A673 (cell line): ENCODE measurements at regions not wholly inside any gene's neighbourhood (a gene's known extent, or its start where the extent isn't known, plus 50 kb on each side); places are given as distances from the start of the nearest gene placed in this dataset.

Experiments used
- BruUV-seq: library from RNA; stranded (reverse); fragments of 400-500 nt; replicated peaks from 2 replicates; lab custom pipeline; 2021; lab: Mats Ljungman, UMichigan
- CTCF ChIA-PET: fragments of 300-600 bp; sonication (Branson Sonifier 250); formaldehyde crosslinking; loops from one replicate; lab custom pipeline; 2022; ENCODE audit warnings: antibody characterized with exemption; lab: Charles Lee
- POLR2A ChIA-PET: fragments of 300-600 bp; sonication (Branson Sonifier 250); formaldehyde crosslinking; loops from one replicate; lab custom pipeline; 2022; ENCODE audit warnings: antibody characterized with exemption; ENCODE audit not compliant: low non-redundant PET; lab: Charles Lee
- DNase-seq: peaks from one replicate; pipeline ENCODE4 v3.0.0-alpha.2; 2015; ENCODE audit warnings: low spot score
- H3K27ac ChIP-seq: fragments of 200-600 bp; sonication (generic); 2 replicates; pipeline ENCODE4 v1.5.1; 2016; ENCODE audit warnings: mixed run types, low read depth, mild to moderate bottlenecking, mixed read lengths, antibody characterized with exemption, low read length; ENCODE audit not compliant: poor library complexity, severe bottlenecking
- H3K27me3 ChIP-seq: fragments of 200-600 bp; sonication (generic); replicated peaks from 2 replicates; pipeline ENCODE4 v1.6.1; 2017; ENCODE audit warnings: mixed run types, low read depth, mild to moderate bottlenecking, mixed read lengths, antibody characterized with exemption, low read length; ENCODE audit not compliant: insufficient read depth, poor library complexity
- H3K36me3 ChIP-seq: fragments of 200-600 bp; sonication (generic); 2 replicates; pipeline ENCODE4 v1.6.1; 2016; ENCODE audit warnings: mixed run types, mild to moderate bottlenecking, mixed read lengths, antibody characterized with exemption, low read length; ENCODE audit not compliant: insufficient read depth, poor library complexity, severe bottlenecking
- H3K4me1 ChIP-seq: fragments of 200-600 bp; sonication (generic); 2 replicates; pipeline ENCODE4 v1.6.1; 2017; ENCODE audit warnings: mixed run types, mild to moderate bottlenecking, mixed read lengths, antibody characterized with exemption, low read length; ENCODE audit not compliant: insufficient read depth, poor library complexity, severe bottlenecking
- H3K4me3 ChIP-seq: fragments of 200-600 bp; sonication (generic); 2 replicates; pipeline ENCODE4 v1.5.1; 2016; ENCODE audit warnings: low read depth, mixed run types, mild to moderate bottlenecking, mixed read lengths, low read length; ENCODE audit not compliant: poor library complexity, severe bottlenecking
- H3K9me3 ChIP-seq: fragments of 200-600 bp; sonication (generic); 2 replicates; pipeline ENCODE4 v1.6.1; 2016; ENCODE audit warnings: mixed run types, low read depth, mild to moderate bottlenecking, mixed read lengths, antibody characterized with exemption, low read length; ENCODE audit not compliant: poor library complexity, severe bottlenecking
- EZH2 ChIP-seq: fragments of 200-600 bp; sonication (generic); IDR thresholded peaks from 2 replicates; pipeline ENCODE4 v1.6.1; 2017; ENCODE audit warnings: borderline replicate concordance, low read depth, mild to moderate bottlenecking, mixed read lengths, antibody characterized with exemption, low read length; ENCODE audit not compliant: poor library complexity, severe bottlenecking
- intact Hi-C: fragments of 100-400 bp; cut with micrococcal nuclease; formaldehyde crosslinking; loops from one replicate; pipeline ENCODE4 v1.10.0; 2022; ENCODE audit not compliant: unreplicated experiment
- TF ChIP-seq, protein P1 (sequence below): fragments of 300-800, 200-600 bp; sonication (generic); conservative IDR thresholded peaks from 2 replicates; pipeline ENCODE4 v1.5.1; 2017; ENCODE audit warnings: low read depth, mild to moderate bottlenecking, antibody characterized with exemption, low read length, moderate library complexity, mixed read lengths

DNA sequence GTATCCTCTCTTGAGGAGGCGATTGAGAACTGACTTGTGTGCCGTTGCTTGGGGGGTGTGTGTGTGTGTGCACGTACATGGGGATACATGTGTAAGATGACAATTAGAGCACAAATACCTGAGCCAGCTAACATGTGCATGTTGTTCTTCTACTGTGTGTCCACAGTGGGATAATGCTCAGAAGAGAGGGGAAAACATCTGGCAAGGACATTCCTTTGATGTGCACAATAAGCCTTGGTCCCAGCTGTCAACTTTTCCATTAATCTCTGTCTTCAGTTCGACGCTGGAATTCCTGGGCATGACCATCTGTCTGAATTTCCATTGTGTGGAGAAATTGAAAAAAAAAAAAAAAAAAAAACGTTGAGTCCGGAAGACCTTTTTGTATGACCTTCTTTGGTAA lies 592.0 kb upstream of the GALNTL6 start:
- ChIA-PET POLR2A (no interaction called here), CTCF (no interaction called here)
- Histone ChIP-seq H3K27me3 (no peaks in the 10 kb centered on the region), H3K27ac (no peak overlapping the region), H3K9me3 (no peaks in the 10 kb centered on the region), H3K4me3 (no peak overlapping the region), H3K36me3 (no peaks in the 10 kb centered on the region), H3K4me1 (no peaks in the 10 kb centered on the region)
- intact Hi-C loops = no loop called here
- TF ChIP-seq EZH2 = no peak
- TF ChIP-seq, protein P1, sequence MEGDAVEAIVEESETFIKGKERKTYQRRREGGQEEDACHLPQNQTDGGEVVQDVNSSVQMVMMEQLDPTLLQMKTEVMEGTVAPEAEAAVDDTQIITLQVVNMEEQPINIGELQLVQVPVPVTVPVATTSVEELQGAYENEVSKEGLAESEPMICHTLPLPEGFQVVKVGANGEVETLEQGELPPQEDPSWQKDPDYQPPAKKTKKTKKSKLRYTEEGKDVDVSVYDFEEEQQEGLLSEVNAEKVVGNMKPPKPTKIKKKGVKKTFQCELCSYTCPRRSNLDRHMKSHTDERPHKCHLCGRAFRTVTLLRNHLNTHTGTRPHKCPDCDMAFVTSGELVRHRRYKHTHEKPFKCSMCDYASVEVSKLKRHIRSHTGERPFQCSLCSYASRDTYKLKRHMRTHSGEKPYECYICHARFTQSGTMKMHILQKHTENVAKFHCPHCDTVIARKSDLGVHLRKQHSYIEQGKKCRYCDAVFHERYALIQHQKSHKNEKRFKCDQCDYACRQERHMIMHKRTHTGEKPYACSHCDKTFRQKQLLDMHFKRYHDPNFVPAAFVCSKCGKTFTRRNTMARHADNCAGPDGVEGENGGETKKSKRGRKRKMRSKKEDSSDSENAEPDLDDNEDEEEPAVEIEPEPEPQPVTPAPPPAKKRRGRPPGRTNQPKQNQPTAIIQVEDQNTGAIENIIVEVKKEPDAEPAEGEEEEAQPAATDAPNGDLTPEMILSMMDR = no peak
- no TSS peak for BruUV-seq
- no peak for DNase-seq

DNA sequence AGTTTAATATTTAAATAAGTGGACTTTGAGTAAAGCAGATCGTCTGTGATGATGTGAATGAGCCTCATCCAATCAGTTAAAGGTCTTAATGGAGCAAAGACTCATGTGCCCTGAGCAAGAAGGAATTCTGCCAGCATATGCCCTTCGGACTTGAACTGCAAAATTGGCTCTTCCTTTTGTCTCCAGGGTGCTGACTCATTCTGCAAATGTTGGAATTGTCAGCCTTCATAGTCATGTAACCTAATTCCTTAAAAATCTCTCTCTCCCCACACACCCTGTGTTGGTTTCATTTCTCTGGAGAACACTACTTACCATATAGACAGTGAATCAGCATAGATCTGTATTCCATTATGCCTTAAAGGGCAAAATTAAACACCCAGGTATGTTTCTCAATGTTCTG lies 609.8 kb upstream of the GALNTL6 start:
- no peaks in the 10 kb centered on the region for H3K4me1 ChIP-seq
- H3K36me3 ChIP-seq = no peaks in the 10 kb centered on the region
- no peak overlapping the region for H3K4me3 ChIP-seq
- POLR2A ChIA-PET = no interaction called here
- intact Hi-C loops = no loop called here
- CTCF ChIA-PET = no interaction called here
- no peak overlapping the region for H3K27ac ChIP-seq
- DNase-seq = peak; percentile 2
- no TSS peak for BruUV-seq
- no peak for TF ChIP-seq EZH2
- TF ChIP-seq, protein P1 = no peak
- H3K9me3 ChIP-seq = no peaks in the 10 kb centered on the region
- H3K27me3 ChIP-seq = no peaks in the 10 kb centered on the region

DNA sequence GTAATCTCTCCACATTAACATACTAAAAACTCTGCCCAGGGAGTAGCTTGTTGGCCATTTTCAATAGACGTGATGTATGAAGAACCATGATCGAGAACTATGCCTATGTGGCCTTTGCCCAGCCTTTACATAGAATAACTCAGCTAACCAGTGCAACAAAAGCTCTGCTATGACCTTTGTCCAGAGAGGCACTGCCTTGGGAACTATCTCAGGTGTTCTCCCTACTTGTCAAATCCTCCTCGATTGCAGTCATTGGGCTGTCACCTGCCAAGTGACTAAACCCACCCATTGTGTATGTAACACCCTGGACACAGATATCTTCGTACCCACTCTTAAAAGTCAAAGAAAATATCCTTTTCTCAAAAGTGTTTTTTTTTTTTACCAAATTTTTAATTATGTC lies 610.3 kb upstream of the GALNTL6 start:
- no peak for DNase-seq
- Histone ChIP-seq H3K36me3 (no peaks in the 10 kb centered on the region), H3K4me1 (no peaks in the 10 kb centered on the region), H3K27me3 (no peaks in the 10 kb centered on the region), H3K27ac (no peak overlapping the region), H3K4me3 (no peak overlapping the region), H3K9me3 (no peaks in the 10 kb centered on the region)
- no TSS peak for BruUV-seq
- intact Hi-C loops = no loop called here
- TF ChIP-seq, protein P1 = no peak
- TF ChIP-seq EZH2 = no peak
- ChIA-PET POLR2A (no interaction called here), CTCF (no interaction called here)
